Colonic mucosa (tissue), 4 donors: ENCODE measurements at regions not wholly inside any gene's neighbourhood (a gene's known extent, or its start where the extent isn't known, plus 50 kb on each side); places are given as distances from the start of the nearest gene placed in this dataset.

Source experiments
- DNase-seq: peaks from one replicate; pipeline ENCODE4 v3.0.0-alpha.2; 2020
- H3K27ac ChIP-seq: fragments of 200-600 bp; one replicate; pipeline ENCODE4 v1.8.0; 2021
- H3K27me3 ChIP-seq: fragments of 200-600 bp; one replicate; pipeline ENCODE4 v1.8.0; 2021
- H3K36me3 ChIP-seq: fragments of 200-600 bp; one replicate; pipeline ENCODE4 v1.8.0; 2021
- H3K4me1 ChIP-seq: fragments of 200-600 bp; one replicate; pipeline ENCODE4 v1.8.0; 2021; ENCODE audit warnings: mild to moderate bottlenecking
- H3K4me3 ChIP-seq: fragments of 200-600 bp; one replicate; pipeline ENCODE4 v1.8.0; 2021
- H3K9ac ChIP-seq, 2 donors: one replicate each; pipeline ENCODE4 v1.7.0; 2013; ENCODE audit warnings: control low read depth in 2 of 2, low read depth in 2 of 2, low read length in 2 of 2
- H3K9me3 ChIP-seq: fragments of 200-600 bp; one replicate; pipeline ENCODE4 v1.8.0; 2021
- CTCF ChIP-seq: fragments of 200-600 bp; IDR thresholded peaks from one replicate; pipeline ENCODE4 v1.8.0; 2022; ENCODE audit warnings: antibody characterized with exemption, mild to moderate bottlenecking
- intact Hi-C: fragments of 100-400 bp; cut with DNase I; formaldehyde crosslinking; loops from one replicate; pipeline ENCODE4 v1.14.1; 2022
- microRNA-seq: library from miRNA; unstranded; fragments of <30 nt; microRNA quantifications from one replicate; pipeline ENCODE4, GENCODE V29; 2019
- donor health status: healthy.
- donor health status: DM: no; HTN: no; CAD: no.
- donor health status: DM: no; HTN: no; CAD: no.

DNA sequence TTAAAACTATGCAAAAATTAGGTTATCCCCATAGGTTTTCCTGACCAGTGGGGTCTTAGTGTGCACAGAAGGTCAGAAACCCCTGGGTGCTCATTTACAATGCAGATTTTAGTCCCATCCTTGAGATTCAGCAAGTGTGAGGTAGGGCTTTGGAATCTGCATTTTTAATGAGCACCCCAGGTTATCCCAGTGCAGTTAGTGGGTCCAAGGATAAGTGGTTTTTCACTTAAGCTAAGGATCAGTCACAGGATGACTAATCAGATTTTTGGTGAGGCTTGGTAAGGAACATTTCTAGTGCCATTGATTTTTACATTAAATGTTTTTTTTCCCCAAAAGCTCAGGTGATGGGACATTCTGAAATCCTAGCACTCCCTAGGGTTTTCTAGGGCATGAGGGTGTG, 50.7 kb upstream of the MGAT5 start:
- Histone ChIP-seq H3K27me3 (no peaks in the 10 kb centered on the region), H3K9ac (no peak overlapping the region)

More for the DNA sequence above, 50.7 kb upstream of the MGAT5 start:
- no peaks in the 10 kb centered on the region for H3K9me3 ChIP-seq
- H3K27ac ChIP-seq: no peak overlapping the region
- TF ChIP-seq CTCF: no peak
- intact Hi-C loops: no loop called here
- H3K36me3 ChIP-seq: no peaks in the 10 kb centered on the region
- H3K4me3 ChIP-seq: no peak overlapping the region
- H3K4me1 ChIP-seq: no peaks in the 10 kb centered on the region
- no peak for DNase-seq

Small RNAs in the stretch of these regions (microRNA-seq; reads per million reads assigned to microRNA genes)
- gene MIR3679: 12.7 reads per million, percentile 20 among the genes with 10 or more reads in this experiment
